ENCODE measurements at regions not wholly inside any gene's neighbourhood (a gene's known extent, or its start where the extent isn't known, plus 50 kb on each side); places are given as distances from the start of the nearest gene placed in this dataset.

- intact Hi-C loops (cut with micrococcal nuclease; ENCODE audit: unreplicated experiment), result no loop called here
- Histone ChIP-seq H3K4me1 (ENCODE audit: insufficient read depth, low read length, poor library complexity, severe bottlenecking) (no peaks in the 10 kb centered on the region), H3K4me3 (ENCODE audit: low read depth, low read length, poor library complexity, severe bottlenecking) (no peak overlapping the region), H3K27me3 (replicated peaks; ENCODE audit: insufficient read depth, low read depth, low read length, poor library complexity) (no peaks in the 10 kb centered on the region), H3K36me3 (ENCODE audit: insufficient read depth, low read length, poor library complexity, severe bottlenecking) (no peaks in the 10 kb centered on the region), H3K9me3 (ENCODE audit: low read depth, low read length, poor library complexity, severe bottlenecking) (no peaks in the 10 kb centered on the region), H3K27ac (ENCODE audit: low read depth, low read length, poor library complexity, severe bottlenecking) (no peak overlapping the region)
- ChIA-PET POLR2A (ENCODE audit: low non-redundant PET) (interaction anchor here (0.6 kb wide), 1 partner anchor 14 kb away, joined by 3 read pairs; no protein-coding TSS in a partner anchor), CTCF (no interaction called here)
- TF ChIP-seq EZH2 (IDR thresholded peaks at IDR 0.05; ENCODE audit: borderline replicate concordance, low read depth, low read length, poor library complexity, severe bottlenecking), result no peak
- TF ChIP-seq, protein P1, sequence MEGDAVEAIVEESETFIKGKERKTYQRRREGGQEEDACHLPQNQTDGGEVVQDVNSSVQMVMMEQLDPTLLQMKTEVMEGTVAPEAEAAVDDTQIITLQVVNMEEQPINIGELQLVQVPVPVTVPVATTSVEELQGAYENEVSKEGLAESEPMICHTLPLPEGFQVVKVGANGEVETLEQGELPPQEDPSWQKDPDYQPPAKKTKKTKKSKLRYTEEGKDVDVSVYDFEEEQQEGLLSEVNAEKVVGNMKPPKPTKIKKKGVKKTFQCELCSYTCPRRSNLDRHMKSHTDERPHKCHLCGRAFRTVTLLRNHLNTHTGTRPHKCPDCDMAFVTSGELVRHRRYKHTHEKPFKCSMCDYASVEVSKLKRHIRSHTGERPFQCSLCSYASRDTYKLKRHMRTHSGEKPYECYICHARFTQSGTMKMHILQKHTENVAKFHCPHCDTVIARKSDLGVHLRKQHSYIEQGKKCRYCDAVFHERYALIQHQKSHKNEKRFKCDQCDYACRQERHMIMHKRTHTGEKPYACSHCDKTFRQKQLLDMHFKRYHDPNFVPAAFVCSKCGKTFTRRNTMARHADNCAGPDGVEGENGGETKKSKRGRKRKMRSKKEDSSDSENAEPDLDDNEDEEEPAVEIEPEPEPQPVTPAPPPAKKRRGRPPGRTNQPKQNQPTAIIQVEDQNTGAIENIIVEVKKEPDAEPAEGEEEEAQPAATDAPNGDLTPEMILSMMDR (conservative IDR thresholded peaks at IDR 0.05; ENCODE audit: low read depth, low read length), result no peak
- no peak for DNase-seq (ENCODE audit: low spot score)
- BruUV-seq (replicated peaks), result no TSS peak
Measured at GRCh38 chr20:16942051-16942450, 193.9 kb downstream of the OTOR start.

DNA sequence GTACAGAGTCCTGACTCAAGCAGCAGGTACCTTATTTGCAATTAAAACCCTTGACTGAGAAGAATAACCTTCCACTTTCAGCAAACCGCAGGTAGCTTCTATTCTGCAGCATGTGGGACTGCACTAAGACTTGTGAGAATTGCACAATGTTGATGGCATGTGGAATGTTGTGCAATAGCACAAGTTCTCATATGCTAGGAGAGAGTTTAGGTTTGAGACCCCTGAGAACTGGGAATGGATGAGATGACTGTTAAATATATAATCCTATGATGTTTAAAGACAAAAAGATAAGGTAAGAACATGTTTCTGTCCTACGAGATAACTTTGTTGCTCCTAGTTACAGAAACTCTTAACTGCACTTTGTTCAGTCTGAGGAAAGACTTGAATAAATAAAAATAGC lies 194.6 kb downstream of the OTOR start:
- CTCF ChIA-PET, result no interaction called here
- H3K9me3 ChIP-seq (ENCODE audit: low read depth, low read length, poor library complexity, severe bottlenecking), result no peaks in the 10 kb centered on the region
- H3K36me3 ChIP-seq (ENCODE audit: insufficient read depth, low read length, poor library complexity, severe bottlenecking), result no peaks in the 10 kb centered on the region
- POLR2A ChIA-PET (ENCODE audit: low non-redundant PET), result interaction anchor here (0.6 kb wide), 1 partner anchor 15 kb away, joined by 3 read pairs; no protein-coding TSS in a partner anchor
- peak; percentile 34 for DNase-seq (ENCODE audit: low spot score)
- H3K27ac ChIP-seq (ENCODE audit: low read depth, low read length, poor library complexity, severe bottlenecking), result no peak overlapping the region
- no TSS peak for BruUV-seq (replicated peaks)
- TF ChIP-seq EZH2 (IDR thresholded peaks at IDR 0.05; ENCODE audit: borderline replicate concordance, low read depth, low read length, poor library complexity, severe bottlenecking), result no peak
- TF ChIP-seq, protein P1 (conservative IDR thresholded peaks at IDR 0.05; ENCODE audit: low read depth, low read length), result no peak
- H3K27me3 ChIP-seq (replicated peaks; ENCODE audit: insufficient read depth, low read depth, low read length, poor library complexity), result no peaks in the 10 kb centered on the region
- no peak overlapping the region for H3K4me3 ChIP-seq (ENCODE audit: low read depth, low read length, poor library complexity, severe bottlenecking)
- no peaks in the 10 kb centered on the region for H3K4me1 ChIP-seq (ENCODE audit: insufficient read depth, low read length, poor library complexity, severe bottlenecking)
- intact Hi-C loops (cut with micrococcal nuclease; ENCODE audit: unreplicated experiment), result no loop called here

DNA sequence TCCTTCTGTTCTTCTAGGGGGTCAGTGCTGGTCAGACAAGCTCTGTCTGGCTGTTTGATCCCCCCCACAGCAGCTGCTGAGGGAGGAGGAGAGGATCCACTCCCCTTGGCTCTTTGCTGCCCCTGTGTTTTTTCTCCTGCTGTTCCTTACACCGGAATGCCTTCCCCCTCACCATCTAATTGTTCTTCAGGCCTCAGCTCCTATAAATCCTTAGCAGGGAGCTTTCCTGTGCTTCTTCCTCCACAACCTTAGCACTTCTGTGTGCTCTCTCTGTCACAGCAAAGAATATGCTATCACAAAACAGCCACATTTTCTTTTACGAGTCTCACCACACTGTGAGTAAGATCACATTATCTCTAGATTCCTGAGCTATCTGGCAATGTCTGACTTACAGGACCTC lies 196.6 kb downstream of the OTOR start:
- CTCF ChIA-PET, result no interaction called here
- H3K27me3 ChIP-seq (replicated peaks; ENCODE audit: insufficient read depth, low read depth, low read length, poor library complexity), result no peaks in the 10 kb centered on the region
- BruUV-seq (replicated peaks), result no TSS peak

More for the DNA sequence above, 196.6 kb downstream of the OTOR start:
- intact Hi-C loops (cut with micrococcal nuclease; ENCODE audit: unreplicated experiment), result no loop called here
- peak overlapping the region; percentile 15 for H3K27ac ChIP-seq (ENCODE audit: low read depth, low read length, poor library complexity, severe bottlenecking)
- H3K36me3 ChIP-seq (ENCODE audit: insufficient read depth, low read length, poor library complexity, severe bottlenecking), result no peaks in the 10 kb centered on the region
- H3K4me3 ChIP-seq (ENCODE audit: low read depth, low read length, poor library complexity, severe bottlenecking), result no peak overlapping the region
- no peaks in the 10 kb centered on the region for H3K4me1 ChIP-seq (ENCODE audit: insufficient read depth, low read length, poor library complexity, severe bottlenecking)
- no peaks in the 10 kb centered on the region for H3K9me3 ChIP-seq (ENCODE audit: low read depth, low read length, poor library complexity, severe bottlenecking)
- DNase-seq (ENCODE audit: low spot score), result peak; percentile 72
- POLR2A ChIA-PET (ENCODE audit: low non-redundant PET), result no interaction called here
- TF ChIP-seq, protein P1 (conservative IDR thresholded peaks at IDR 0.05; ENCODE audit: low read depth, low read length), result no peak
- TF ChIP-seq EZH2 (IDR thresholded peaks at IDR 0.05; ENCODE audit: borderline replicate concordance, low read depth, low read length, poor library complexity, severe bottlenecking), result no peak
